Colonic mucosa (tissue), 4 donors: ENCODE measurements at regions not wholly inside any gene's neighbourhood (a gene's known extent, or its start where the extent isn't known, plus 50 kb on each side); places are given as distances from the start of the nearest gene placed in this dataset.
"Not testable (repeated sequence)": the region's sequence is repeated elsewhere in the genome, so short reads cannot be mapped to it uniquely, and the experiment has no call there.

Source experiments
- DNase-seq: peaks from one replicate; pipeline ENCODE4 v3.0.0-alpha.2; 2020
- H3K27ac ChIP-seq: fragments of 200-600 bp; one replicate; pipeline ENCODE4 v1.8.0; 2021
- H3K27me3 ChIP-seq: fragments of 200-600 bp; one replicate; pipeline ENCODE4 v1.8.0; 2021
- H3K36me3 ChIP-seq: fragments of 200-600 bp; one replicate; pipeline ENCODE4 v1.8.0; 2021
- H3K4me1 ChIP-seq: fragments of 200-600 bp; one replicate; pipeline ENCODE4 v1.8.0; 2021; ENCODE audit warnings: mild to moderate bottlenecking
- H3K4me3 ChIP-seq: fragments of 200-600 bp; one replicate; pipeline ENCODE4 v1.8.0; 2021
- H3K9ac ChIP-seq, 2 donors: one replicate each; pipeline ENCODE4 v1.7.0; 2013; ENCODE audit warnings: control low read depth in 2 of 2, low read depth in 2 of 2, low read length in 2 of 2
- H3K9me3 ChIP-seq: fragments of 200-600 bp; one replicate; pipeline ENCODE4 v1.8.0; 2021
- intact Hi-C: fragments of 100-400 bp; cut with DNase I; formaldehyde crosslinking; loops from one replicate; pipeline ENCODE4 v1.14.1; 2022
- TF ChIP-seq, protein P1 (sequence below): fragments of 200-600 bp; IDR thresholded peaks from one replicate; pipeline ENCODE4 v1.8.0; 2022; ENCODE audit warnings: antibody characterized with exemption, mild to moderate bottlenecking
- donor health status: healthy.
- donor health status: DM: no; HTN: no; CAD: no.
- donor health status: DM: no; HTN: no; CAD: no.

DNA sequence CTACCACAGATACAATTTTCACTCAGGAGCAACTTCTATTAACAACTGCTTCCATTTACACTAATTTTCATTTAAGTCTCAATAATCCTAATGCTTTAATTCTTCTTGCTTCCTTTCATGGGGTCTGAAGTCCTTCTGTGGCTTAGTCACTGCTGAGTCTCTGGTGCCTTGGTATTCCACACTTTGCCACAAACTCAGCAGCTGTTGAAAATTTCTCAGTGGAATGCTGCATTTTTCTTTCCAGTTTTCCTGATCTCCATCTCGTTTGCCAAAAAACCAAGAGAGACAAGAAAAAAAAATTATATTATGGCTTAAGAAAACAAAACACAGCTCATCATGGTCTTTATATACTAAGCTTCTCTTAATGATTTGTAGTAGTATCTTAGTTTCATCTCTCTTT is 269.2 kb upstream of the AZI2 start:
- Histone ChIP-seq H3K27me3 (no peaks in the 10 kb centered on the region), H3K4me3 (no peak overlapping the region), H3K4me1 (no peaks in the 10 kb centered on the region), H3K9ac (no peak overlapping the region), H3K27ac (no peak overlapping the region), H3K9me3 (no peaks in the 10 kb centered on the region), H3K36me3 (no peaks in the 10 kb centered on the region)
- TF ChIP-seq, protein P1, sequence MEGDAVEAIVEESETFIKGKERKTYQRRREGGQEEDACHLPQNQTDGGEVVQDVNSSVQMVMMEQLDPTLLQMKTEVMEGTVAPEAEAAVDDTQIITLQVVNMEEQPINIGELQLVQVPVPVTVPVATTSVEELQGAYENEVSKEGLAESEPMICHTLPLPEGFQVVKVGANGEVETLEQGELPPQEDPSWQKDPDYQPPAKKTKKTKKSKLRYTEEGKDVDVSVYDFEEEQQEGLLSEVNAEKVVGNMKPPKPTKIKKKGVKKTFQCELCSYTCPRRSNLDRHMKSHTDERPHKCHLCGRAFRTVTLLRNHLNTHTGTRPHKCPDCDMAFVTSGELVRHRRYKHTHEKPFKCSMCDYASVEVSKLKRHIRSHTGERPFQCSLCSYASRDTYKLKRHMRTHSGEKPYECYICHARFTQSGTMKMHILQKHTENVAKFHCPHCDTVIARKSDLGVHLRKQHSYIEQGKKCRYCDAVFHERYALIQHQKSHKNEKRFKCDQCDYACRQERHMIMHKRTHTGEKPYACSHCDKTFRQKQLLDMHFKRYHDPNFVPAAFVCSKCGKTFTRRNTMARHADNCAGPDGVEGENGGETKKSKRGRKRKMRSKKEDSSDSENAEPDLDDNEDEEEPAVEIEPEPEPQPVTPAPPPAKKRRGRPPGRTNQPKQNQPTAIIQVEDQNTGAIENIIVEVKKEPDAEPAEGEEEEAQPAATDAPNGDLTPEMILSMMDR: no peak
- intact Hi-C loops: no loop called here
- DNase-seq: no peak

DNA sequence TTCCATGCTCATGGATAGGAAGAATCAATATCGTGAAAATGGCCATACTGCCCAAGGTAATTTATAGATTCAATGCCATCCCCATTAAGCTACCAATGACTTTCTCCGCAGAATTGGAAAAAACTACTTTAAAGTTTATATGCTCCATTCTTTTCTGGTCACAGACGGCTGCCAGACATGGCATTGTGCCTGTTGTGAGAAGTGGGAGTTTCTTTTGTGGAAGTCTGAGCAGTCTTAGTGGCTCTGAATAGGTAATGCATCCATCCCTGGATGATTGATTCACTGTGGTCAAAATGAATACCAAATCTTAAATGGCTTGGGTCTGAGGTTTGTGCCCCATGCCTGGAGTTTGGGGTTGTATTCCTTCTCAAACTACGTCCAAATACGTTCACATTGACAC is 274.5 kb upstream of the AZI2 start:
- intact Hi-C loops: no loop called here
- Histone ChIP-seq H3K27me3 (no peaks in the 10 kb centered on the region), H3K9ac (no peak overlapping the region), H3K36me3 (no peaks in the 10 kb centered on the region), H3K9me3 (no peaks in the 10 kb centered on the region), H3K4me1 (no peaks in the 10 kb centered on the region), H3K4me3 (no peak overlapping the region), H3K27ac (no peak overlapping the region)
- TF ChIP-seq, protein P1: no peak
- DNase-seq: no peak

DNA sequence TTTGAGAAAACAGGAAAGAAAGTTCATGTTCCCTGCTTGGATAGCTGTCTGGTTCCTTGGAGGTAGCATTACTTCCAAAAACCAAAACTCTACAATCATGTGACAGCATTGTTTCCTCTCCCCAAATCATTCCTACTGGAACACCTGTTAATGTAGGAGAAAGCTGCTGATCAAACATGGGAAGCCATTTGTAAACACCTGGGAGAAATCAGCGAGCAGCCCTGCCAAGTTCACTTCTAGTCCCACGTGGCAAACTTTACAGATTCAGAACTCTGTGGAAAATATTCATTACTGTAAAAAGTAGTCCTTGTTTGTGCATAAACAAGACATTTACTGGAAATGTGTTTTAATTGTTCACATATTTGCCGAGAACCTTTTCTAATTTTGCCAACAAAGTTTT is 275.5 kb upstream of the AZI2 start:
- intact Hi-C loops: no loop called here
- no peak overlapping the region for H3K4me3 ChIP-seq
- no peaks in the 10 kb centered on the region for H3K36me3 ChIP-seq
- H3K9ac ChIP-seq: no peak overlapping the region
- no peak for DNase-seq
- H3K27me3 ChIP-seq: no peaks in the 10 kb centered on the region
- TF ChIP-seq, protein P1: no peak
- no peaks in the 10 kb centered on the region for H3K9me3 ChIP-seq
- no peak overlapping the region for H3K27ac ChIP-seq
- no peaks in the 10 kb centered on the region for H3K4me1 ChIP-seq

DNA sequence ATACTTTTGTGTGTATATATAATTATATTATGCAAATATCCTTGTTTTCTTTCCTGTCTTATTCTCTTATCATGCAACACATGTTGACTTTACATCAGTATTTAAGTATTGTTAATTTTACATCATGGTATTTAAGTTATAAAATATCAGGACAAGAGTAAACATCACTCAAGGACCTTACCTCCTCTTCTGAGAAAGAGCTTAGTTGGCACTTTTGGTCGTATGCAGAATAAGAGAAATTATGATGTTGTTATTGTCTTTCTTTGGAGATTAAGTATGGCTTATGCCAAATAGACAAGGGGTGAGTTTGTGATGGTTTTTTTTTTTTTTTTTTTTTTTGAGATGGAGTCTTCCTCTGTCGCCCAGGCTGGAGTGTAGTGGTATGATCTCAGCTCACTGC is 279.2 kb upstream of the AZI2 start:
- H3K9ac ChIP-seq, H3K36me3 ChIP-seq, H3K9me3 ChIP-seq, intact Hi-C loops, H3K27me3 ChIP-seq, H3K4me3 ChIP-seq, H3K27ac ChIP-seq, DNase-seq, H3K4me1 ChIP-seq: not testable (repeated sequence)

DNA sequence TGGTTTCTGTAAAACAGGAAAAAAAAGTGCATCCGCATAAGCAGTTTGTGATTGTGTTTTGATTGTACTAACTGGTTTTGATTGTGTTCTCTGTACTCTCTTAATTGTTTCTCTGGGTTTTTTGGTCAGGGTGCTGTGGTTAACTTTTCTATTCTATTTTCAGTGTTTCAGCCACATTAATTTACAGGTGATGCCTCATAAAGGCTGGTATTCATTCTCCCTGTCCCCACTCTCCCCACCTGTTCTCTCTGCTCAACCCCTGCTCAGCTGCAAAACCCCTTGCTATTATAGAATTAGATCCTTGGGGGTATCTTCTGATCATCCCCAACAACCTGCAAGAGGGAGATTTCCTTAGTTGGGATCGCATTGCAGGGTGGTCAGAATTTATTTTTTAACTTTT is 285.4 kb upstream of the AZI2 start:
- intact Hi-C loops: no loop called here

DNA sequence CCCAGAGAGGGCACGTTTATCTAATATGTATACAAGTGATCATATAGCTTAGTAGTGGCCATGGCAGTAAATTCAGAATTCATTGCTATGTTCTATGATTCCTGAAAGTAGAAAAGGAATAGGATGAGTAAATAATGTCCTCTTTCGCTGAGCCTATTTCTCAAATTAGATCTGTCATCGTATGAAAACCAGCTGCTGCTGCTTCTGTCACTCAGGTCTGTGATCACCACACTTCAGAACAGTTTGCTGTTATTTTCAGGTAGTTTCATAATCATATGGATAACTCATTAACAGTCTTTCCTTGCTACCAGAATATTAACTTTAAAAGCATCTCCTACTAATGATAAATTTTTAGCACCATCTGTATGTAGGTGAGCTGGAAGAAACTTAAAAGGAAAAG is 289.1 kb upstream of the AZI2 start:
- Histone ChIP-seq H3K4me3 (no peak overlapping the region), H3K9ac (no peak overlapping the region), H3K27ac (no peak overlapping the region), H3K4me1 (no peaks in the 10 kb centered on the region), H3K9me3 (no peaks in the 10 kb centered on the region), H3K27me3 (no peaks in the 10 kb centered on the region), H3K36me3 (no peaks in the 10 kb centered on the region)
- intact Hi-C loops: no loop called here
- TF ChIP-seq, protein P1: no peak
- no peak for DNase-seq

More for the DNA sequence above, 285.4 kb upstream of the AZI2 start:
- Histone ChIP-seq H3K9ac (no peak overlapping the region), H3K4me3 (no peak overlapping the region), H3K4me1 (no peaks in the 10 kb centered on the region), H3K9me3 (no peaks in the 10 kb centered on the region), H3K27me3 (no peaks in the 10 kb centered on the region), H3K36me3 (no peaks in the 10 kb centered on the region), H3K27ac (no peak overlapping the region)
- no peak for DNase-seq
- TF ChIP-seq, protein P1: no peak
